ENCODE measurements at regions not wholly inside any gene's neighbourhood (a gene's known extent, or its start where the extent isn't known, plus 50 kb on each side); places are given as distances from the start of the nearest gene placed in this dataset.

GRCh38 chr1:184158896-184159681 lies 107.6 kb downstream of the TSEN15 start:
- no peak for TF ChIP-seq CTCF (IDR thresholded peaks at IDR 0.05)
- no peak for TF ChIP-seq EZH2 (IDR thresholded peaks at IDR 0.05; ENCODE audit: borderline replicate concordance, insufficient read depth, low read depth, low read length, poor library complexity, severe bottlenecking)
